Stomach (tissue), 4 donors: ENCODE measurements at regions not wholly inside any gene's neighbourhood (a gene's known extent, or its start where the extent isn't known, plus 50 kb on each side); places are given as distances from the start of the nearest gene placed in this dataset.

Experiments used
- CTCF ChIP-seq, 7 experiments: fragments of 450-650 bp in 4 of 7; fragments of 200-600 bp in 3 of 7; sonication (generic) in 3 of 7; IDR thresholded peaks; one replicate each; pipeline ENCODE4 v1.5.1; 2016 to 2019; ENCODE audit warnings: antibody characterized with exemption in 7 of 7, control low read depth in 2 of 7, mild to moderate bottlenecking in 1 of 7
- EP300 ChIP-seq: sonication (generic); formaldehyde crosslinking; IDR thresholded peaks from one replicate; pipeline ENCODE4 v1.6.1; 2017; ENCODE audit warnings: antibody characterized with exemption

GRCh38 chr1:30100524-30100862, 622.9 kb downstream of the MATN1 start:
- TF ChIP-seq CTCF (IDR thresholded peaks at IDR 0.05) (no peak), EP300 (no peak)
